ENCODE measurements at regions not wholly inside any gene's neighbourhood (a gene's known extent, or its start where the extent isn't known, plus 50 kb on each side); places are given as distances from the start of the nearest gene placed in this dataset.

GRCh38 chr13:65860306-65860705, 1369.8 kb downstream of the PCDH9 start:
- Histone ChIP-seq H3K4me3 (no peak overlapping the region), H3K27ac (no peak overlapping the region), H3K27me3 (no peaks in the 10 kb centered on the region), H3K4me1 (no peaks in the 10 kb centered on the region), H3K36me3 (no peaks in the 10 kb centered on the region), H3K9me3 (no peaks in the 10 kb centered on the region), H3K9ac (ENCODE audit: low read depth in 2 of 2, low read length in 2 of 2) (no peak overlapping the region)
- no peak for TF ChIP-seq CTCF (IDR thresholded peaks at IDR 0.05)
- intact Hi-C loops (cut with DNase I) = no loop called here
- no peak for DNase-seq

- DNase-seq = no peak
- no peaks in the 10 kb centered on the region for H3K4me1 ChIP-seq
- TF ChIP-seq CTCF (IDR thresholded peaks at IDR 0.05) = no peak
- H3K4me3 ChIP-seq = no peak overlapping the region
- no peaks in the 10 kb centered on the region for H3K27me3 ChIP-seq
- no peaks in the 10 kb centered on the region for H3K36me3 ChIP-seq
- intact Hi-C loops (cut with DNase I) = no loop called here
- H3K9me3 ChIP-seq = no peaks in the 10 kb centered on the region
- H3K27ac ChIP-seq = no peak overlapping the region
- no peak overlapping the region for H3K9ac ChIP-seq (ENCODE audit: low read depth in 2 of 2, low read length in 2 of 2)
Measured at GRCh38 chr13:65857942-65858565, 1372.1 kb downstream of the PCDH9 start.

DNA sequence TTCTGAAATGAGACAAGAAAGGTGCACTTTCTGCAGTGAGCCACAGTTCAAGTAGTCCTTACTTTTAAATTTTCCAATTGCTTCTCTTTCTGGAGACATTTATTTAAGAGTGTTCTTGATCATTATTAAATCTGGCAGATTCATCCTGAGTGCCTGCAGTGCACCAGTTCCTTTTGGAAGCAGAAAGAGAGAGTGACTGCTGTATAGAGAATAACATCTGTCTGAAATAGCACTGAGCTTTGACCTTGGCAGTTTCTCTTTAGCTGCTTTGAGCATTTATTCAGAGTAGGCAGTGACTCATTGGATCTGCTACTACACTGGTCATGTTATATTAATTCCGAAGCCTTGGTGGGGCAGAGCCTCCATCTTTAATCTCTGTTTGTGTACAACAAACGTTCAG, 1373.7 kb downstream of the PCDH9 start:
- Histone ChIP-seq H3K36me3 (no peaks in the 10 kb centered on the region), H3K9me3 (no peaks in the 10 kb centered on the region), H3K27ac (no peak overlapping the region), H3K9ac (ENCODE audit: low read depth in 2 of 2, low read length in 2 of 2) (no peak overlapping the region), H3K4me3 (no peak overlapping the region), H3K27me3 (no peaks in the 10 kb centered on the region), H3K4me1 (no peaks in the 10 kb centered on the region)
- intact Hi-C loops (cut with DNase I) = no loop called here
- no peak for TF ChIP-seq CTCF (IDR thresholded peaks at IDR 0.05)
- no peak for DNase-seq

DNA sequence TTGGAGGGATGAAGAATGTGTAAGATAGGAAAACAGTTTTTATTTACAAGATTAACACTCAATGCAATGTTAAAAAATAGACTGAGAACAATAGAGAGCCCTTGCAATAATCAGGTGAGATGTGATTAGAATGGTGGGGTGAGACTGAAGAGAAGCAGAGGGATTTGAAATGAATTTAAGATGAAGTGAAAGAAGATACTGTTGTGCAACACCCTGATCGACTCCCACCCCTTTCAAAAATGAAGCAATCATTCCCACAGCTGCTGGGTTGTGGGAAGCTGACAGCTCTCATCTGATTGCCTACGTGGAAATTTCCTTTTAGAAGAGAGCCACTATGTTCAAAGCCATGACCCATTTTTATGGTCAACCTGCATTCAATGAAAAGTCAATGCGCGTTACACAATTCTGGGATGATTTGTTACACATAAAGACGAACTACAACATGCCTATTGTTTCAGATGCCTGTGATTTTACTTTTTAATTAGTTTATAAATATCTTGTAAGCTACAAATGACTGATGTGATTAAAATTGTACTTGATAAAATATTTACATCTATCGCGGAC, 1374.8 kb downstream of the PCDH9 start:
- Histone ChIP-seq H3K27me3 (no peaks in the 10 kb centered on the region), H3K9ac (ENCODE audit: low read depth in 2 of 2, low read length in 2 of 2) (no peak overlapping the region), H3K4me1 (no peaks in the 10 kb centered on the region), H3K9me3 (no peaks in the 10 kb centered on the region), H3K27ac (no peak overlapping the region), H3K4me3 (no peak overlapping the region), H3K36me3 (no peaks in the 10 kb centered on the region)
- TF ChIP-seq CTCF (IDR thresholded peaks at IDR 0.05) = no peak
- no peak for DNase-seq
- intact Hi-C loops (cut with DNase I) = no loop called here

GRCh38 chr13:65854431-65854830, 1375.7 kb downstream of the PCDH9 start:
- no peak overlapping the region for H3K9ac ChIP-seq (ENCODE audit: low read depth in 2 of 2, low read length in 2 of 2)
- TF ChIP-seq CTCF (IDR thresholded peaks at IDR 0.05) = no peak
- intact Hi-C loops (cut with DNase I) = no loop called here
- no peaks in the 10 kb centered on the region for H3K36me3 ChIP-seq
- H3K4me1 ChIP-seq = no peaks in the 10 kb centered on the region
- DNase-seq = no peak
- no peaks in the 10 kb centered on the region for H3K27me3 ChIP-seq
- H3K4me3 ChIP-seq = no peak overlapping the region
- H3K27ac ChIP-seq = no peak overlapping the region
- H3K9me3 ChIP-seq = no peaks in the 10 kb centered on the region

All from colonic mucosa (tissue), 4 donors.